Fibroblast of lung (primary cell): ENCODE measurements at regions not wholly inside any gene's neighbourhood (a gene's known extent, or its start where the extent isn't known, plus 50 kb on each side); places are given as distances from the start of the nearest gene placed in this dataset.

Experiments
- EZH2 ChIP-seq: IDR thresholded peaks from 2 replicates; pipeline ENCODE4 v1.5.1; 2012; ENCODE audit warnings: low read length, control low read depth, mild to moderate bottlenecking; ENCODE audit errors: missing control alignments
- TF ChIP-seq, protein P1 (sequence below), 2 donors: IDR thresholded peaks in 1 of 2; conservative IDR thresholded peaks in 1 of 2; 1 replicate in 1 of 2; 2 replicates in 1 of 2; pipeline ENCODE4 v1.5.1; 2011 to 2012; ENCODE audit warnings: low read length in 2 of 2, control low read depth in 1 of 2, inconsistent platforms in 1 of 2, low read depth in 1 of 2, mild to moderate bottlenecking in 1 of 2

- TF ChIP-seq, protein P1, sequence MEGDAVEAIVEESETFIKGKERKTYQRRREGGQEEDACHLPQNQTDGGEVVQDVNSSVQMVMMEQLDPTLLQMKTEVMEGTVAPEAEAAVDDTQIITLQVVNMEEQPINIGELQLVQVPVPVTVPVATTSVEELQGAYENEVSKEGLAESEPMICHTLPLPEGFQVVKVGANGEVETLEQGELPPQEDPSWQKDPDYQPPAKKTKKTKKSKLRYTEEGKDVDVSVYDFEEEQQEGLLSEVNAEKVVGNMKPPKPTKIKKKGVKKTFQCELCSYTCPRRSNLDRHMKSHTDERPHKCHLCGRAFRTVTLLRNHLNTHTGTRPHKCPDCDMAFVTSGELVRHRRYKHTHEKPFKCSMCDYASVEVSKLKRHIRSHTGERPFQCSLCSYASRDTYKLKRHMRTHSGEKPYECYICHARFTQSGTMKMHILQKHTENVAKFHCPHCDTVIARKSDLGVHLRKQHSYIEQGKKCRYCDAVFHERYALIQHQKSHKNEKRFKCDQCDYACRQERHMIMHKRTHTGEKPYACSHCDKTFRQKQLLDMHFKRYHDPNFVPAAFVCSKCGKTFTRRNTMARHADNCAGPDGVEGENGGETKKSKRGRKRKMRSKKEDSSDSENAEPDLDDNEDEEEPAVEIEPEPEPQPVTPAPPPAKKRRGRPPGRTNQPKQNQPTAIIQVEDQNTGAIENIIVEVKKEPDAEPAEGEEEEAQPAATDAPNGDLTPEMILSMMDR (conservative IDR thresholded peaks at IDR 0.05 in 1 of 2, IDR thresholded peaks at IDR 0.05 in 1 of 2; ENCODE audit: low read depth in 1 of 2, low read length in 2 of 2) = no peak
- TF ChIP-seq EZH2 = no peak
These were observed 244.6 kb upstream of the MYOCD start for GRCh38 chr17:12421077-12421476.
